B cell (primary cell): ENCODE measurements at regions not wholly inside any gene's neighbourhood (a gene's known extent, or its start where the extent isn't known, plus 50 kb on each side); places are given as distances from the start of the nearest gene placed in this dataset.
A peak's percentile ranks its signal among the peaks of the same experiment; 100 is the strongest.

Source experiments
- ATAC-seq: fragments of 200-7000 bp; cut with Tn5 transposase; one replicate; pipeline ENCODE4 v1.10.0; 2021; ENCODE audit warnings: low read depth, mild to moderate bottlenecking, moderate number of reproducible peaks, moderate library complexity
- CTCF ChIA-PET: fragments of 350-600 bp; sonication (Branson Sonifier 250); formaldehyde crosslinking; loops from one replicate; lab custom pipeline; 2021; ENCODE audit warnings: antibody characterized with exemption, inconsistent platforms; lab: Charles Lee
- POLR2A ChIA-PET: fragments of 350-600 bp; sonication (Branson Sonifier 250); formaldehyde crosslinking; loops from one replicate; lab custom pipeline; 2021; ENCODE audit warnings: antibody characterized with exemption; lab: Charles Lee
- DNase-seq: peaks from one replicate; pipeline ENCODE4 v3.0.0; 2013
- H2AFZ ChIP-seq: 2 replicates; pipeline ENCODE4 v1.6.1; 2012; ENCODE audit warnings: mild to moderate bottlenecking, low read depth, low read length; ENCODE audit not compliant: insufficient read depth, poor library complexity, severe bottlenecking
- H3K27ac ChIP-seq, 2 donors: 1 replicate in 1 of 2; 2 replicates in 1 of 2; pipeline ENCODE4 v1.5.1; 2012 to 2013; ENCODE audit warnings: low read length in 2 of 2, mild to moderate bottlenecking in 2 of 2, moderate library complexity in 1 of 2
- H3K27me3 ChIP-seq, 4 experiments: fragments of 200-600 bp in 1 of 4; sonication (generic) in 1 of 4; replicated peaks in 1 of 4; 1 replicate in 2 of 4; 2 replicates in 2 of 4; pipeline versions ENCODE4 v1.6.1 to v1.7.0; 2013 to 2016; ENCODE audit warnings: low read length in 3 of 4, mild to moderate bottlenecking in 2 of 4, mixed read lengths in 1 of 4, moderate library complexity in 1 of 4; ENCODE audit not compliant: insufficient read depth in 4 of 4, control insufficient read depth in 3 of 4; ENCODE audit errors: control extremely low read depth in 1 of 4
- H3K36me3 ChIP-seq, 2 experiments: replicated peaks in 1 of 2; 1 replicate in 1 of 2; 2 replicates in 1 of 2; pipeline versions ENCODE4 v1.6.1 to v1.7.1; 2013; ENCODE audit warnings: low read length in 1 of 2; ENCODE audit not compliant: insufficient read depth in 2 of 2, control insufficient read depth in 1 of 2; ENCODE audit errors: control extremely low read depth in 1 of 2, extremely low read depth in 1 of 2
- H3K4me1 ChIP-seq, 2 donors: fragments of 200-600 bp in 1 of 2; sonication (generic) in 1 of 2; 1 replicate in 1 of 2; 2 replicates in 1 of 2; pipeline versions ENCODE4 v1.5.1 to v1.6.1; 2013 to 2017; ENCODE audit warnings: low read length in 2 of 2; ENCODE audit not compliant: control insufficient read depth in 2 of 2, insufficient read depth in 2 of 2
- H3K4me2 ChIP-seq: replicated peaks from 2 replicates; pipeline ENCODE3; 2012; ENCODE audit warnings: mild to moderate bottlenecking, low read depth, low read length; ENCODE audit not compliant: poor library complexity, severe bottlenecking
- H3K4me3 ChIP-seq, 5 experiments: fragments of 200-600 bp in 1 of 5; sonication (generic) in 1 of 5; 1 replicate in 3 of 5; 2 replicates in 2 of 5; pipeline versions ENCODE4 v1.5.1 to v1.7.0; 2011 to 2016; ENCODE audit warnings: low read length in 4 of 5, mild to moderate bottlenecking in 4 of 5, low read depth in 2 of 5, control low read depth in 1 of 5, moderate library complexity in 1 of 5; ENCODE audit not compliant: insufficient read depth in 1 of 5; ENCODE audit errors: control extremely low read depth in 1 of 5, extremely low read depth in 1 of 5
- H3K79me2 ChIP-seq: fragments of 200-600 bp; sonication (generic); one replicate; pipeline ENCODE4 v1.6.0; 2016; ENCODE audit warnings: low read length; ENCODE audit not compliant: control insufficient read depth, insufficient read depth
- H3K9ac ChIP-seq: fragments of 200-600 bp; sonication (generic); 2 replicates; pipeline ENCODE4 v1.6.1; 2017; ENCODE audit warnings: mild to moderate bottlenecking, low read length, moderate library complexity
- H3K9me3 ChIP-seq, 3 donors: one replicate each; pipeline versions ENCODE4 v1.6.1 to v1.7.1; 2013; ENCODE audit warnings: low read length in 2 of 3; ENCODE audit not compliant: control insufficient read depth in 2 of 3, insufficient read depth in 1 of 3; ENCODE audit errors: control extremely low read depth in 1 of 3
- H4K20me1 ChIP-seq: 2 replicates; pipeline ENCODE4 v1.6.0; 2012; ENCODE audit warnings: mild to moderate bottlenecking, low read length; ENCODE audit not compliant: insufficient read depth, control insufficient read depth, poor library complexity, severe bottlenecking
- H3K27ac Mint-ChIP-seq: one replicate; pipeline ENCODE4 v1.8.0; 2021; ENCODE audit warnings: mixed read lengths
- H3K27me3 Mint-ChIP-seq: one replicate; pipeline ENCODE4 v1.8.0; 2021; ENCODE audit warnings: mixed read lengths
- H3K4me1 Mint-ChIP-seq: one replicate; pipeline ENCODE4 v1.8.0; 2021; ENCODE audit warnings: mixed read lengths
- H3K4me3 Mint-ChIP-seq: one replicate; pipeline ENCODE4 v1.8.0; 2021; ENCODE audit warnings: mixed read lengths
- H3K9me3 Mint-ChIP-seq: one replicate; pipeline ENCODE4 v1.8.0; 2022; ENCODE audit warnings: mixed read lengths; ENCODE audit not compliant: insufficient read depth
- EZH2 ChIP-seq: IDR thresholded peaks from 2 replicates; pipeline ENCODE4 v1.6.1; 2012; ENCODE audit warnings: borderline replicate concordance, low read depth, mild to moderate bottlenecking, moderate library complexity, low read length; ENCODE audit not compliant: insufficient read depth, poor library complexity, severe bottlenecking
- WGBS: methylation state at CpG from one replicate; pipeline ENCODE4 v1.1.5; 2013; ENCODE audit warnings: missing lambda C conversion rate; ENCODE audit not compliant: insufficient coverage; 5-methylcytosine and 5-hydroxymethylcytosine counted together
- intact Hi-C: fragments of 100-400 bp; cut with micrococcal nuclease; formaldehyde crosslinking; loops from one replicate; pipeline ENCODE4 v1.10.0; 2022
- TF ChIP-seq, protein P1 (sequence below): fragments of 200-600 bp; IDR thresholded peaks from one replicate; pipeline ENCODE4 v1.8.0; 2022; ENCODE audit warnings: antibody characterized with exemption, mild to moderate bottlenecking

DNA sequence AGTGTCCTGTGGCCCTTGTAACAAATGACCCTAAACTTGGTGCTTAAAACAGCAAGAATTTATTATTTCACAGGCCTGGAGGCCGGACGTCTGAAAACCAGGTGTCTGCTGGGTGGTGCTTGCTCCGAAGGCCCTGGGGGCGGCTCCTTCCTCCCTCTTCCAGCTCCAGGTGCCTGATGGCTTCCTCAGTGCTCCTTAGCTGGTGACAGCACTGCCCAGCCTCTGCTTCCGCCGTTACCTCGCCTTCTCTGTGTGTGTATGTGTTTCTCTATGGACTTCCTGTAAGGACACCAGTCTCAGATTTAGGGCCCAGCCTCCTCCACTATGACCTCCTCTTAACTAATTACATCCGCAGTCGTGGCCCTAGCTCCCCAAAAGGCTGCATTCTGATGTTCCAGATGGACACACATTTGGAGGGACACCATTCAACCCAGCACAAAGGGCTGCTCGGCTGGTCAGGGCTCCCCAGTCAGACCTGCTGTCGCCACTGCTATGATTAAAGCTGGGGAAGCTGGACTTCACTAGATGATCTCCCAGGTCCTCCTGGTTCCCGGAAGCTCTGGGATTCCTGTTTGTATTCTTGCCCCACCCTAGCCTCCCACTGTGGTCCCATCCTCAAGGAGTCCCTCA lies 172.8 kb downstream of the IRF8 start:
- no peaks in the 10 kb centered on the region for H3K9me3 Mint-ChIP-seq
- H2AFZ ChIP-seq, result no peak overlapping the region
- 85% methylated on average over 9 of the region's 12 CpGs for WGBS
- H3K79me2 ChIP-seq, result no peaks in the 10 kb centered on the region
- ChIA-PET CTCF (interaction anchor here (1.5 to 2.5 kb wide), 2 partner anchors 23 to 250 kb away, joined by 3 to 21 read pairs; no protein-coding TSS in a partner anchor), POLR2A (no interaction called here)
- no peaks in the 10 kb centered on the region for H4K20me1 ChIP-seq
- H3K4me1 ChIP-seq, result no peaks in the 10 kb centered on the region
- H3K27ac Mint-ChIP-seq, result no peak overlapping the region
- ATAC-seq (no peak), DNase-seq (no peak)
- H3K9me3 ChIP-seq, result peaks cover 0 to 5% (median 0%) of the 10 kb centered on the region in 3 donors
- H3K4me2 ChIP-seq, result no peak overlapping the region
- peaks cover 0 to 34% (median 8%) of the 10 kb centered on the region in 4 experiments for H3K27me3 ChIP-seq
- no peak overlapping the region for H3K4me3 ChIP-seq
- no peaks in the 10 kb centered on the region for H3K36me3 ChIP-seq
- H3K4me1 Mint-ChIP-seq, result no peaks in the 10 kb centered on the region
- no peak for TF ChIP-seq EZH2
- TF ChIP-seq, protein P1, sequence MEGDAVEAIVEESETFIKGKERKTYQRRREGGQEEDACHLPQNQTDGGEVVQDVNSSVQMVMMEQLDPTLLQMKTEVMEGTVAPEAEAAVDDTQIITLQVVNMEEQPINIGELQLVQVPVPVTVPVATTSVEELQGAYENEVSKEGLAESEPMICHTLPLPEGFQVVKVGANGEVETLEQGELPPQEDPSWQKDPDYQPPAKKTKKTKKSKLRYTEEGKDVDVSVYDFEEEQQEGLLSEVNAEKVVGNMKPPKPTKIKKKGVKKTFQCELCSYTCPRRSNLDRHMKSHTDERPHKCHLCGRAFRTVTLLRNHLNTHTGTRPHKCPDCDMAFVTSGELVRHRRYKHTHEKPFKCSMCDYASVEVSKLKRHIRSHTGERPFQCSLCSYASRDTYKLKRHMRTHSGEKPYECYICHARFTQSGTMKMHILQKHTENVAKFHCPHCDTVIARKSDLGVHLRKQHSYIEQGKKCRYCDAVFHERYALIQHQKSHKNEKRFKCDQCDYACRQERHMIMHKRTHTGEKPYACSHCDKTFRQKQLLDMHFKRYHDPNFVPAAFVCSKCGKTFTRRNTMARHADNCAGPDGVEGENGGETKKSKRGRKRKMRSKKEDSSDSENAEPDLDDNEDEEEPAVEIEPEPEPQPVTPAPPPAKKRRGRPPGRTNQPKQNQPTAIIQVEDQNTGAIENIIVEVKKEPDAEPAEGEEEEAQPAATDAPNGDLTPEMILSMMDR, result no peak
- H3K4me3 Mint-ChIP-seq, result no peak overlapping the region
- no peak overlapping the region for H3K27ac ChIP-seq
- H3K27me3 Mint-ChIP-seq, result peaks cover 32% of the 10 kb centered on the region
- intact Hi-C loops, result loop anchor here (2.0 kb wide), 1 partner anchor 449 kb away; no protein-coding TSS in a partner anchor
- no peak overlapping the region for H3K9ac ChIP-seq

DNA sequence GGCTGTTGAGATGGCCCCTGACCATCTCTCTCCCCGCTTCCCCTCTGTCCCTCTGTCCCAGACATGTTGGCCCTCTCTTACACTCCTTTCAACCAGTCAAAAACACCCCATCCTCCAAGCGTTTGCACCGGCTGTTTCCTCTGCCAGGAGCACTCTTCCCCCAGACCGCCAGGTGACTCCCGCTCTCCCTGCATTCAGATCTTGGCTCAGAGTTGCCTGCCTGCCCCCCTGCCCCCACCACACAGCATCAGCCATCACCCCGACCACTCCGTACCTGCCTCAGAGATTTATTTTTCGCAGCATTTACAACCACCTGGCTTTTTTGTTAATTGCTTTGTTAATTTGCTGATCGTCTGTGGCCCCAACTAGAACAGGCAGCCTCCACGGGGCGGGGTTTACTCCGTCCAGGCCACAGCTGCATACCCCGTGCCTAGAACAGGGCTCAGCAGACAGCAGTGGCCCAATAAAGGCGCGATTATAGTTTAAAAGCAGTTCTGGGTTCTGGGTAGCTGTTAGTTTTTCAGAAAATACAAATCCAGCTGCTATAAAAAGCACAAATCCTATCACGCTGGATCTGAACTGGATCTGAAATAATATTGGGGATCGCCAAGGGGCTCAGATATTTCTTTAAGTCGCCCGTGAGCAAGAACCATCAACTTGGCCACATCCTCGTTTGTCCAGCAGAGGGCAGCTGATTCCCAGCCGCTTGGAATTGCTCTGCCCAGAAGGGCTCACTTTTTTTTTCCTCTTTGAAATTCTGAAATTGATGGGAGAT lies 173.6 kb downstream of the IRF8 start:
- H4K20me1 ChIP-seq, result no peaks in the 10 kb centered on the region
- no peak overlapping the region for H2AFZ ChIP-seq
- no peak overlapping the region for H3K9ac ChIP-seq
- H3K4me1 ChIP-seq, result no peaks in the 10 kb centered on the region
- no peaks in the 10 kb centered on the region for H3K9me3 Mint-ChIP-seq
- H3K4me1 Mint-ChIP-seq, result no peaks in the 10 kb centered on the region
- ChIA-PET POLR2A (no interaction called here), CTCF (interaction anchor here (0.6 to 2.5 kb wide), 15 partner anchors 24 to 1475 kb away, joined by 3 to 21 read pairs (median 3); no protein-coding TSS in a partner anchor)
- H3K4me3 Mint-ChIP-seq, result no peak overlapping the region
- no peak overlapping the region for H3K4me3 ChIP-seq
- ATAC-seq, result no peak
- TF ChIP-seq, protein P1, result peak; percentile 77
- no peak for TF ChIP-seq EZH2
- peak; percentile 55 for DNase-seq
- no peak overlapping the region for H3K27ac Mint-ChIP-seq
- peaks cover 37% of the 10 kb centered on the region for H3K27me3 Mint-ChIP-seq
- H3K4me2 ChIP-seq, result no peak overlapping the region
- WGBS, result 70% methylated on average over 15 of the region's 21 CpGs
- H3K36me3 ChIP-seq, result no peaks in the 10 kb centered on the region
- no peak overlapping the region for H3K27ac ChIP-seq
- peaks cover 0 to 34% (median 8%) of the 10 kb centered on the region in 4 experiments for H3K27me3 ChIP-seq
- intact Hi-C loops, result loop anchor here (2.0 kb wide), 1 partner anchor 448 kb away; no protein-coding TSS in a partner anchor
- no peaks in the 10 kb centered on the region for H3K79me2 ChIP-seq
- peaks cover 0 to 5% (median 0%) of the 10 kb centered on the region in 3 donors for H3K9me3 ChIP-seq
